Omental fat pad (tissue), 3 donors: ENCODE measurements at regions not wholly inside any gene's neighbourhood (a gene's known extent, or its start where the extent isn't known, plus 50 kb on each side); places are given as distances from the start of the nearest gene placed in this dataset.

ENCODE experiments used
- ATAC-seq: fragments of 150-250 bp; one replicate; pipeline ENCODE4 v1.9.1; 2016; ENCODE audit warnings: mild to moderate bottlenecking, moderate library complexity; ENCODE audit not compliant: low FRiP score
- DNase-seq: peaks from one replicate; pipeline ENCODE4 v3.0.0-alpha.2; 2019; ENCODE audit warnings: low spot score
- CTCF ChIP-seq, 3 donors: fragments of 450-650 bp; IDR thresholded peaks; one replicate each; pipeline ENCODE4 v1.5.1; 2016 to 2017; ENCODE audit warnings: antibody characterized with exemption in 3 of 3, mild to moderate bottlenecking in 3 of 3, moderate library complexity in 2 of 3

GRCh38 chr6:102390541-102390940, 997.0 kb downstream of the GRIK2 start:
- ATAC-seq = no peak
- TF ChIP-seq CTCF (IDR thresholded peaks at IDR 0.05) = no peak
- DNase-seq = no peak

GRCh38 chr6:102389994-102390393, 996.5 kb downstream of the GRIK2 start:
- DNase-seq (no peak), ATAC-seq (no peak)
- no peak for TF ChIP-seq CTCF (IDR thresholded peaks at IDR 0.05)

GRCh38 chr6:102387326-102388033, 994.0 kb downstream of the GRIK2 start:
- ATAC-seq = no peak
- no peak for TF ChIP-seq CTCF (IDR thresholded peaks at IDR 0.05)
- DNase-seq = no peak

- no peak for TF ChIP-seq CTCF (IDR thresholded peaks at IDR 0.05)
- ATAC-seq (no peak), DNase-seq (no peak)
Measured at GRCh38 chr6:102381203-102381602, 987.7 kb downstream of the GRIK2 start.

- ATAC-seq = no peak
- no peak for TF ChIP-seq CTCF (IDR thresholded peaks at IDR 0.05)
- DNase-seq = no peak
Measured at GRCh38 chr6:102356170-102356569, 962.7 kb downstream of the GRIK2 start.

- DNase-seq = no peak
- no peak for TF ChIP-seq CTCF (IDR thresholded peaks at IDR 0.05)
- ATAC-seq = no peak
Measured at GRCh38 chr6:102355578-102355977, 962.1 kb downstream of the GRIK2 start.

- ATAC-seq = no peak
- DNase-seq = no peak
- no peak for TF ChIP-seq CTCF (IDR thresholded peaks at IDR 0.05)
Measured at GRCh38 chr6:102352552-102352951, 959.0 kb downstream of the GRIK2 start.
